WERI-Rb-1 (cell line): ENCODE measurements at regions not wholly inside any gene's neighbourhood (a gene's known extent, or its start where the extent isn't known, plus 50 kb on each side); places are given as distances from the start of the nearest gene placed in this dataset.

Experiments used
- DNase-seq: peaks from one replicate; pipeline ENCODE4 v3.0.0-alpha.2; 2020
- H3K27ac ChIP-seq: fragments of 250-450 bp; sonication (Bioruptor Pico); 2 replicates; pipeline ENCODE4 v1.5.1; 2020; ENCODE audit warnings: mild to moderate bottlenecking, moderate library complexity
- H3K27me3 ChIP-seq: fragments of 250-450 bp; sonication (Bioruptor Pico); 2 replicates; pipeline ENCODE4 v1.5.1; 2021; ENCODE audit warnings: mild to moderate bottlenecking, low read depth, moderate library complexity; ENCODE audit not compliant: insufficient read depth, severe bottlenecking
- H3K36me3 ChIP-seq: fragments of 250-450 bp; sonication (Bioruptor Pico); 2 replicates; pipeline ENCODE4 v1.5.1; 2020; ENCODE audit warnings: mild to moderate bottlenecking, moderate library complexity
- H3K4me3 ChIP-seq: 2 replicates; pipeline ENCODE4 v1.5.1; 2011; ENCODE audit warnings: low read depth, mild to moderate bottlenecking, control low read depth, low read length
- H3K9me3 ChIP-seq: fragments of 250-450 bp; sonication (Bioruptor Pico); 2 replicates; pipeline ENCODE4 v1.5.1; 2021; ENCODE audit warnings: mild to moderate bottlenecking, moderate library complexity; ENCODE audit not compliant: severe bottlenecking
- TF ChIP-seq, protein P1 (sequence below): IDR thresholded peaks from 2 replicates; pipeline ENCODE4 v1.5.1; 2011; ENCODE audit warnings: low read depth, mild to moderate bottlenecking, control low read depth, inconsistent platforms, low read length

- Histone ChIP-seq H3K27ac (no peak overlapping the region), H3K4me3 (no peak overlapping the region), H3K36me3 (no peaks in the 10 kb centered on the region), H3K27me3 (no peaks in the 10 kb centered on the region), H3K9me3 (no peaks in the 10 kb centered on the region)
- DNase-seq, result no peak
- TF ChIP-seq, protein P1, sequence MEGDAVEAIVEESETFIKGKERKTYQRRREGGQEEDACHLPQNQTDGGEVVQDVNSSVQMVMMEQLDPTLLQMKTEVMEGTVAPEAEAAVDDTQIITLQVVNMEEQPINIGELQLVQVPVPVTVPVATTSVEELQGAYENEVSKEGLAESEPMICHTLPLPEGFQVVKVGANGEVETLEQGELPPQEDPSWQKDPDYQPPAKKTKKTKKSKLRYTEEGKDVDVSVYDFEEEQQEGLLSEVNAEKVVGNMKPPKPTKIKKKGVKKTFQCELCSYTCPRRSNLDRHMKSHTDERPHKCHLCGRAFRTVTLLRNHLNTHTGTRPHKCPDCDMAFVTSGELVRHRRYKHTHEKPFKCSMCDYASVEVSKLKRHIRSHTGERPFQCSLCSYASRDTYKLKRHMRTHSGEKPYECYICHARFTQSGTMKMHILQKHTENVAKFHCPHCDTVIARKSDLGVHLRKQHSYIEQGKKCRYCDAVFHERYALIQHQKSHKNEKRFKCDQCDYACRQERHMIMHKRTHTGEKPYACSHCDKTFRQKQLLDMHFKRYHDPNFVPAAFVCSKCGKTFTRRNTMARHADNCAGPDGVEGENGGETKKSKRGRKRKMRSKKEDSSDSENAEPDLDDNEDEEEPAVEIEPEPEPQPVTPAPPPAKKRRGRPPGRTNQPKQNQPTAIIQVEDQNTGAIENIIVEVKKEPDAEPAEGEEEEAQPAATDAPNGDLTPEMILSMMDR, result no peak
Measured at GRCh38 chr1:244336232-244336899, 115.3 kb downstream of the ADSS2 start.

DNA sequence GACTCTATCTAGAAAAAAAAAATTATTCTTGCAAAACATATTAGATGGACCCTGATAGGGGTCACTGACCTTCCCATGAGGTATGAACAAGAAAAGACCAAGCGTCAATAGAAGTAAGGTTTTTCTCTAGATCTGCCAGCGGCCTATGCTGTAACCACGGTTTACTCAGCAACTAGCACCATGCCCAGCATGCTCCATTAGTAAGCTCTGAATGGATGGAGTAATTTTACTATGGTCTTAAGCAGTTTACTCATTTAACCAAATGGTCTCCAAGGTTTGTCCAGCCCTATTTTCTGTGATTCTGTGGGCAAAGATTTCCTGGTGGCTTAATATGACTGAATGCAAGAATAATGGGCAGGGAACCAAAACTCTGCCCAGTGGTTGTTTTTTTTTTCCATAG lies 113.9 kb downstream of the ADSS2 start:
- TF ChIP-seq, protein P1, result no peak
- no peaks in the 10 kb centered on the region for H3K36me3 ChIP-seq
- H3K27ac ChIP-seq, result no peak overlapping the region
- H3K27me3 ChIP-seq, result no peaks in the 10 kb centered on the region
- DNase-seq, result no peak
- H3K9me3 ChIP-seq, result no peaks in the 10 kb centered on the region
- H3K4me3 ChIP-seq, result no peak overlapping the region

DNA sequence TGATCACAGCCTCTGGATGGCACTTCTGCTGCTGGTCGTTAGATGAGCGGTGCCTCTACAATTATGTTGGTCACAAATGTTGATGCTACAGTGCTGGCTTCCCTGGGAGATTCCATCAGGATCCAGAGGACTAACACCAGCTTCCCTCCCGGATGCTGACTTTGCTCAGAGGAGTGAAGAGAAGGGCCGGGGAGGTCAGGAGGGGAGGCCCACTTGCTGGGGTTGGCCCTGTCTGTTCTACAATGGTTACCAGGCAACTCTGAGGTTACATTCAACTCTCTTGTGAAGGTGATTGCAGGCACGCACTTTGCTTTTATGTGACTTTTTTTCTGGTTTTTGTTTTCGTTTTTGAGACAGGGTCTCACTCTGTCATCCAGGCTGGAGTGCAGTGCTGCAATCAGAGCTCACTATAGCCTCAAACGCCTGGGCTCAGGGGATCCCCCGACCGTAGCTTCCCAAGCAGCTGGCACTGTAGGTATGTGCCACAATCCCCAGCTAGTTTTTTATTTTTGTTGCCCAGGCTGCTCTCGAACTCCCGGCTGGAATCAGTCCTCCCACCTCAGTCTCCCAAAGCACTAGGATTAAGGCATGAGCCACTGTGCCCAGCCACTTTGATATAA lies 112.5 kb downstream of the ADSS2 start:
- Histone ChIP-seq H3K36me3 (no peaks in the 10 kb centered on the region), H3K9me3 (no peaks in the 10 kb centered on the region), H3K27ac (no peak overlapping the region), H3K4me3 (no peak overlapping the region), H3K27me3 (no peaks in the 10 kb centered on the region)
- DNase-seq, result no peak
- TF ChIP-seq, protein P1, result no peak

- Histone ChIP-seq H3K27ac (no peak overlapping the region), H3K9me3 (no peaks in the 10 kb centered on the region), H3K36me3 (no peaks in the 10 kb centered on the region), H3K4me3 (no peak overlapping the region), H3K27me3 (no peaks in the 10 kb centered on the region)
- TF ChIP-seq, protein P1, result no peak
- no peak for DNase-seq
Measured at GRCh38 chr1:244339776-244340175, 111.9 kb downstream of the ADSS2 start.

DNA sequence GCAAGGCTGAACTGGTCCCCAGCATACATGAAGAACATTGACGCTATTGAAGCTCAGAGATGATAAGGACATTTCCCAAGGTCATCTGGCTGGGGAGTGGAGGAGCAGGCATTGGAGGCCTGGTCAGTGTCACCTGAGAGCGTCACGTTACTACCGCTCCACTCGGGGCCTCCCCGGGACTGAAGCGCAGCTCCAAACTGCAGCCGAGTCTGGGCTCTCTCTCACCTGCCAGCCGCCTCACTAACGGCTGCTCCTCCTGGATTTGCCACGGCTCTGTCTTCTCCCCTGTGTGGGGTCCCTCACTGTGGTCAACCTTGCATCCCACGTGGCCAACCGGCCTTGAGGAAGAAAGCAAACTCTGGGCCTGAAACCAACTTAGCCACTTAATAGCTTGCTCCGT lies 111.3 kb downstream of the ADSS2 start:
- Histone ChIP-seq H3K9me3 (no peaks in the 10 kb centered on the region), H3K27ac (no peak overlapping the region), H3K36me3 (no peaks in the 10 kb centered on the region), H3K27me3 (no peaks in the 10 kb centered on the region), H3K4me3 (no peak overlapping the region)
- DNase-seq, result no peak
- TF ChIP-seq, protein P1, result no peak
